NCI-H345 (cell line): ENCODE measurements at regions not wholly inside any gene's neighbourhood (a gene's known extent, or its start where the extent isn't known, plus 50 kb on each side); places are given as distances from the start of the nearest gene placed in this dataset.
"Not testable (repeated sequence)": the region's sequence is repeated elsewhere in the genome, so short reads cannot be mapped to it uniquely, and the experiment has no call there.

ENCODE experiments used
- DNase-seq: peaks from one replicate; lab custom pipeline; 2025; lab: John Stamatoyannopoulos, UW

- no peak for DNase-seq
These were observed 118.1 kb upstream of the SEM1 start for GRCh38 chr7:96827701-96828100.

- not testable (repeated sequence) for DNase-seq
These were observed 119.5 kb upstream of the SEM1 start for GRCh38 chr7:96829121-96829520.

GRCh38 chr7:96831446-96831845 is 121.8 kb upstream of the SEM1 start:
- no peak for DNase-seq

- DNase-seq = no peak
These were observed 122.5 kb upstream of the SEM1 start for GRCh38 chr7:96832092-96832662.

- no peak for DNase-seq
These were observed 124.2 kb upstream of the SEM1 start for GRCh38 chr7:96833676-96834453.

GRCh38 chr7:96836456-96836855 is 126.8 kb upstream of the SEM1 start:
- DNase-seq = no peak

- no peak for DNase-seq
These were observed 127.9 kb upstream of the SEM1 start for GRCh38 chr7:96837593-96837992.

- DNase-seq = no peak
These were observed 128.8 kb upstream of the SEM1 start for GRCh38 chr7:96838481-96838880.

GRCh38 chr7:96855139-96855538 is 145.5 kb upstream of the SEM1 start:
- DNase-seq = no peak

- no peak for DNase-seq
These were observed 146.0 kb upstream of the SEM1 start for GRCh38 chr7:96855691-96856090.

GRCh38 chr7:96869538-96869937 is 135.8 kb upstream of the DLX6 start:
- DNase-seq = no peak

- DNase-seq = no peak
These were observed 135.2 kb upstream of the DLX6 start for GRCh38 chr7:96870185-96870584.

- DNase-seq = no peak
These were observed 134.4 kb upstream of the DLX6 start for GRCh38 chr7:96870934-96871333.

- DNase-seq = no peak
These were observed 117.9 kb upstream of the DLX6 start for GRCh38 chr7:96887426-96887825.

- DNase-seq = no peak
These were observed 106.2 kb upstream of the DLX6 start for GRCh38 chr7:96899108-96899507.

GRCh38 chr7:96901822-96902445 is 103.4 kb upstream of the DLX6 start:
- peak; percentile 72 for DNase-seq

GRCh38 chr7:96903906-96904305 is 101.4 kb upstream of the DLX6 start:
- no peak for DNase-seq

- no peak for DNase-seq
These were observed 94.9 kb upstream of the DLX6 start for GRCh38 chr7:96910486-96910885.

- DNase-seq = no peak
These were observed 90.3 kb upstream of the DLX6 start for GRCh38 chr7:96915029-96915428.

- no peak for DNase-seq
These were observed 85.3 kb upstream of the DLX6 start for GRCh38 chr7:96920064-96920463.

- no peak for DNase-seq
These were observed 84.6 kb upstream of the DLX6 start for GRCh38 chr7:96920713-96921112.

- DNase-seq = no peak
These were observed 84.1 kb upstream of the DLX6 start for GRCh38 chr7:96921231-96921630.

GRCh38 chr7:96921771-96922170 is 83.6 kb upstream of the DLX6 start:
- DNase-seq = no peak
